NCI-H1436 (cell line): ENCODE measurements at regions not wholly inside any gene's neighbourhood (a gene's known extent, or its start where the extent isn't known, plus 50 kb on each side); places are given as distances from the start of the nearest gene placed in this dataset.

Experiments
- DNase-seq: peaks from one replicate; lab custom pipeline; 2025; lab: John Stamatoyannopoulos, UW

GRCh38 chr1:208903251-208903905 lies 659.2 kb upstream of the PLXNA2 start:
- DNase-seq: no peak

DNA sequence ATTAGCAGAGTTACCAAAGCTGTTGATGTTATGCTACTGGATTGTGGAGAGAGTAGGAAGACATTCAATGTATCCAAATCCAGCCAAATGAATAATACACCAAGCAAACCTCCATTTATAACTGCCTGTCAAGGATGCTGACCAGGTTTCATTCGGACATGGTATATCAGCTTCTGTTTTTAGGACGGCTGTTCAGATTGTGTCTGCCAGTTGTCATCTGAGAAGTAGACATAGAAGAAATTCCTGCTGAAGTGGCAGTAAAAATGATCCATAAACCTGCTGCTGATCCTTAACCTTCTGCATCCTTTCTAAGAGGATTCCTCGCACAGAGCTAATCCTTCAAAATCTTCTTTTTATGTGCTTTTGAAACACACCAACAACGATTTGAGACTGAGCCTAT lies 663.6 kb upstream of the PLXNA2 start:
- DNase-seq: no peak

- DNase-seq: no peak
These were observed 665.1 kb upstream of the PLXNA2 start for GRCh38 chr1:208909011-208909984.

- DNase-seq: no peak
These were observed 666.0 kb upstream of the PLXNA2 start for GRCh38 chr1:208910161-208910560.

DNA sequence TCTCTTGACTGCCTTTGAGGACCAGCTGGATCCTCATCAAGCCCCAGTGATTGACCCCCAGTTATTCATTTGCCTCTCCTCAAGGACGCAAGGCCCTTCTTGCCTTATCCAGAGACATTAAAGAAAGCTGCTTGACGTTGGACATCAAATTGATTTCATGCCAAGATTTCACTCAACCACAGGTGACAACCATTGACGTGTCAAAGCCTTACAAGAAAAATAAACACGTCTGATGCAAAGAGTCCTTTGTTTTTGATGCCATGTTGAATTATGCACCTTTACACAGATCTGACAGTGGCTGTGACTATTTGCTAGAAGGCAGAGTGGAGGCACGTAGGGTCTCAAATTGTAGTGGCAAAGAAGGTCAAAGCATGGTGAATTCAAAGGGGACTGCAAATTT lies 666.2 kb upstream of the CAMK1G start:
- no peak for DNase-seq

- no peak for DNase-seq
These were observed 665.8 kb upstream of the CAMK1G start for GRCh38 chr1:208917723-208918122.

- no peak for DNase-seq
These were observed 665.4 kb upstream of the CAMK1G start for GRCh38 chr1:208918160-208918559.

DNA sequence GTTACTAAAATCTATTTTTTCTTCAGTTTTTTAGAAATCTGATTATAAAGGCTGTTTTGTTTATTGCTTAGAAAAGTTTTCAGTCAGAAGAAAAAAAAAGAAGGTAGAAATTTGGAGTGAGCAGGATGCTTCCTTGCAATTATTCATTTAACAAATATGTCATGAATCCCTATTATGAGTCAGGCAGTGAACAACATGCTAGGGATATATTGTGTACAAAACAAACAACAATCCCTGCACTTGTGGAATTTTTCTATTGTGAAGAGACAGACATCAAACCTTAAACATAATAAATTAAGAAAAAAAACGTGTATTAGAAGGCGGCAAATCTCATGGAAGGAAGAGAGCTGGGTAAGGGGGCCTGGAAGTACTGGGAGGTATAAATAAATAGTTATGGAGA lies 664.1 kb upstream of the CAMK1G start:
- DNase-seq: no peak

DNA sequence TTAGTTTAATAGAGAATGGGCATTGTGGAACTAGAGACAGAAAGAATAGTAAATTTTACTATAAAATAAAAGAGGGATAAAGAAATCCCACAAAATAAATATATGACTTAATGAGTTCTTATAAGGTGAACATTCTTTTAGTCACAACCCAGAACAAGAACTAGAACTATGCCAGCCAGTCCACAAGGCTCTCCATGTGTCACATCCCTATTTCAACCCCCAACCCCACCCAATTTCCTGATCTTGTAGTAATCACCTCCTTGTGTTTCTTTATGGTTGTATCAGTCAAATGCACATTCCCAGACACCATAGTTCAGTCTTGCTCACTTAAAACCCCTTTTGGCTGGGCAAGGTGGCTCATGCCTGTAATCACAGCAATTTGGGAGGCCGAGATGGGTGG lies 662.3 kb upstream of the CAMK1G start:
- no peak for DNase-seq

GRCh38 chr1:208923456-208923855 lies 660.1 kb upstream of the CAMK1G start:
- no peak for DNase-seq

DNA sequence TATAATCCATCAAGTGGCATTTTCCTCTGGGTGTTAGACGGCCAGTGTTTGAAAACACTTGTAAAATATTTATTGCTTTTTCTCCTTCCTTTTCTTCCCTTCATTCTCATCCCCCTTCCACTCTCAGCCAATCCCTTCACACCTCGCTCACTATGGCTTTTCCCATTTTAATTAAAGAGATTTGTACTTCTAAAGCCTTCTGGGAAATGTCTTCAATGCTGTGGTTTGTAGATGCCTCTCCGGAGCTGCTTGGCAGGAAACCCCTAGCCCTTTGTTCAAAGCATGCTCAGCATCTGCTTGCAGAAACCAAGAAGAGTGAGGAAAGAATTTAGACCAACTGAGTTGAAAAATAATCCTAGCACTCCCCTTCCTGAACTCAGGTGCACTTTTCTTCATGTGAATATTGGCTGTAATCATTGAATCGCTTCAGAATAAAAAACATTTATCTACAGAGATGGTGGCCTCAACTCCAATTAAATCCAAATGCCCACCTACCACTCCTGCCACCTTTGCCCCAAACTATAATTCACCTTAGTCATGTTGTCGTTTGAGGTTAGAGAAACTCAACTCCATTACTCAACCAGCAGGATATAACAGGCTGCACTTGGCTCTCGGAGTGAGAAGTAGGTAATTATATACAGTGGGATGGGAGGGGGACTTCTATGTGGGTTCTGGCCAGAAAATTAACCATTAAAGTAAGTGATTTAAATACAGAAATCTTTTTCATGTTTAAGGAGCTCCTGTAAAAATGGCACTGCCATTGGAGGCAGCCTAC lies 659.4 kb upstream of the CAMK1G start:
- DNase-seq: no peak

- no peak for DNase-seq
These were observed 658.6 kb upstream of the CAMK1G start for GRCh38 chr1:208924928-208925327.

DNA sequence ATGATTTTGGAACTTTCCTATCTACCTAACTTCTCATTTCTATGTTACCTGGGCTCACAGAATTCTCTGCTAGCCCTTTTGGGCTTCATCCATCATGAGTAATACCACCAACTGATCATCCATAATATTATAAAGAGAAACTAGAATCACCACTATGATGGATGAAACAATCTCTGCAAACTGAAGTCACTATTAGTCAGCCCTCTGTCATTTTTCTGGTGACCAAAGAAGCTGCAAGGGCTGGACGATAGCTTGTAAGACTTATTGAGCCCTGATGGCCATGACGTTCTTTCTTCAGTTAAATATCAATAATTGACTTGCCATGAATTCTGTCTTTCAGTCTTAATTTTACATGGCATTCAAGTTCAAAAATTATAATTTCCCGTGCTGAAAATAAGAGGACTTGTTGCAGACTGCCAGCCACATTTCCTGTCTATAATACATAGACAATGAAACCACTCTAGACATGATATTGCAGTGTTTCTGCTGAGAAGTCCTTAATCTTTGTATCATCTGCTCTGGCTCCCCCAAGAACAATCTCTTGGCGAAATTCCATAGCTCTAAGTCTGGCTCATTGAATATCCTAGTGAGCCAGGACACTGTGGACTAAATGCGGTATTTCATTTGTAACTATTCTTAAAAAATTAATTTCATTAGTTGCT lies 655.0 kb upstream of the CAMK1G start:
- no peak for DNase-seq

DNA sequence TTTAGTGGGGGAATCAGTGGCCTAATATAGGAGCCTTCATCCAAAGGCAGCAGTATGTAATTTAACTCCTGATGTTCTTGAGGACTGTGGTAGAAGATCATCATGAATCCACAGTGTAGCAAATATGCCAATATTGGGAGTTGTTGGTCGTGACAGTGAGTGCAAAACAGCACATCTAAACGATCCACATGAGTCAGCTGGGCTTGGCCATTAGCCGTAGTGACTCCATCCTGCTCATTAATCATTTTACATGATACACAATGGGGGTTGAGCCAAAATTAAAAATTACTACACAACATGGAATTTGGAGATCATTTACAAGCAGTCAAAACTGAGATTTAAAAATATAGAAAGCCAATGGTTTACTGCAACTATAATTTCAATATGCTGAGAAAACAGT lies 653.9 kb upstream of the CAMK1G start:
- DNase-seq: no peak

- no peak for DNase-seq
These were observed 651.6 kb upstream of the CAMK1G start for GRCh38 chr1:208931936-208932335.

DNA sequence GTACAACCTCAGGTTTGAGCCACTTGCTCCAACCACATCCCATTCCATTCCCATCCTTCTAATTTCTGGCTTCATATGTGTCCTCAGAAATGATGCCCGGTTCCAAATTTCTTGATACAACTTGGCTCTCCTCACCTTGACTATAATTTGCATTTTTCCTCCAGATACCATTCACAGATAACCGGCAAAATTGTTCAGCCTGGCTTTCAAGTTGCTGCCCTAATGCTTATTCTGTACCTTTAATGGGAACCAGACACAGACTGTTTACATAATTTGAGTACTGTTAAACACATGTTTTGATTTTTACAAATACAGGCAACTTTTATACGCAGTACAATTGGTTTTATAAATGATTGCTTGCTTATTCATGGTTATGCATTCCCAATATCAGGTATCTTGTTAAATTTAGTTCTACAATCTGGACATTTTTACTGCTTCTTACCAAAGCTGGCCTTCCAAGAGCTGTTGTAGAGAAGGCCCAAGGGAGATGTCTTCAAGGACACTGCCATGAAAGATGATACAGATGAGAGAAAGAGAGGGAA lies 649.5 kb upstream of the CAMK1G start:
- no peak for DNase-seq

DNA sequence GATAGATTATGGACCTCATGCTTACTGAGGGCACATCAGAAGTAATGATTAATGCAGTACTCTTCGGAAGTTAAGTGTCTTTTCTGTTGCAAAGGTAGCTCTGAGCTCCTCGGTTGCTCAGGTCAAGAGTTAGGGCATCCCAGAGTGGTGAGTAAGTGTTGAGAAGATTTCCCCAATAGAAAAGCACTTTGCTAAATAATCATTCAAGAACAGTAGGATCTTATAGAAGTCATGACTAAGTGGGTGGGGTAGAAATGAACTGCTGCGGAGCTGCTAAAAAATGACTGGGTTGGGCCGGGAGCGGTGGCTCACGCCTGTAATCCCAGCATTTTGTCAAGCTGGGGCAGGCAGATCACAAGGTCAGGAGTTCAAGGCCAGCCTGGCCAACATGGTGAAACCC lies 648.6 kb upstream of the CAMK1G start:
- DNase-seq: no peak

DNA sequence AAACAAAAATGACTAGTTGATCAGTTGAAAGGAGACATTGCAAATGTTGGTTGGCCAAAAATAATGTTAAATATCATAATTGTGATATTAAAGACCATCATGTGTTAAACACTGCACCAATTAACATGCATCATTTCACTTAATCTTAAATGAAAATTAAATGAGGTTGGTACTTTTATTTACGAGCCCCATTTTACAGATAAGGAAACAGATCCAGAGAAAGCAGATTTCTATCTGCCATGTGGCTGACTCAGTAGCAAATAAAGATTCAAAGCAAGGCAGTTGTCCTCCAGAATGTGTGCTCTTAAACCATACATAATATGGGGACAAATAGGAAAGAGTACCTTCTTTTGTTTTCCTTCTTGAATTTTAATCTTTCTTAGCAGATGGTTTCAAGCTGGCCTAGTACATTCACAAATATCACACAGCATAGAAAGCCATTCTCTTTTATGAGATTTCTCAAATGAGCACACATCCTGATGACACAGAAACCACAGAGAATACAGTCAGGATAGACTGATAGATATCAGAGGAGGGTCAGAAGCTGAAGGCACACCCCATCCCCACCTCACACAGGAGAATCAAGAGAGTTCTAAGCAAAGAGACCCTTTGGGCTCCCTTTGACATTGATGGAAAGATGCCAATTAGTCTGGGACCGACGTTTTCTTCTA lies 647.9 kb upstream of the CAMK1G start:
- no peak for DNase-seq

DNA sequence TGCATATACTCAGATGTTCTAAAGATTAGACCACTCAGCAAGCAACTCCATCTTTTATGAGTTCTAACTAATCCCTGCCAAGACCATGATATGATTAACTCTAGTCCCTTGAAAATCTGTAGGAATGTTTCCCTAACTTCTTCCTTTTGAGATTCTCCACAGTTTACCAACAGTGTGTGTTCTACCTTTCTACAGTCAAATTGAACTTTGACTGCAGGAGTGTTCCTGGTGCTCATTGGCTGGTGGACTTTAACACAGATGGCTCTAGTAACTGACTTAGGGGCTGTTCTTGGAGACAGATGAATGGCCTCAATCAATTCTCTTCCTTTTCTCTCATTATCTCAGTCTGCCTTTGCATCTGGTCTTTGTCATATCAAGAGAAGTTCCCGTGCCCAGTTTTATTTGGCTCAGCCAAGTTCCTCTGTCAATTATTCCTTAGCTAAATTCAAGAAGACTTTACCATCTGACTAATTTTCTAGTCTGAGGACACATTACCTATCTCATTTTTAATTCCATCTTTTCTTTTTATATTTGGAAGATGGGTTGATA lies 643.9 kb upstream of the CAMK1G start:
- DNase-seq: no peak

DNA sequence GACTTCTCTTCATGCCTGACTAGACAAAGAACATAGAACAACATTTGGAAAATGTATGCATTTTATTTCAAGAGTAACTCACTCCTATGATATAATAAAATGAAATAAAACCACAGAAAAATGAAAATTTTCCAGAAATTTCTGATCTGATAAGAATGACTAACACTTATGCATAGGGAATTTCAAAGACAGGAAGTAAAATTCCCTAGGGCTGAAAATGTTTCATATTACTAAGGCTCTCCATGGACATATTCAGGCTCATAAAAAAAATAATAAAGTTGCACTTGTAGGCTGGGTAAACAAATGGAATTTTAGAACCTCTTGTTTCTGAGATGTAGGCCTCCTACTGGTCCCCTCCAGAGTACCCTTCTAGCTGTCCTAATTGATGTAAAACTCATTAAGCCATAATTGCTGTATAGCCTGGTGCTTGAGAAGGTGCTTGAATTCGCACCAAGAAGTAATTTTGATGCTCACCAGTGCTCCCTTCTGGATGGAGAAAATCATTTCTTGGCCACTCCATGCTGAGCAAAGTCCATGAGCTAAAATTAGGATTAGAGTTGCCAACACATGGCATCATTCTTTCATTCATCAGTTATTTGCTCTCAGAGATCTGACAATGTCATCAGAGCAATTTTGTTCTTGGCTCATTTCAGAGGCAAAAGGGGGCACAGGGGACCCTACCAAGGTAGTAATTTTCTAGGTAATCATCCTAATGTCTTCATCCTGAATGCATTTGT lies 641.0 kb upstream of the CAMK1G start:
- peak; percentile 93 for DNase-seq
